PC-9 (cell line): ENCODE measurements at regions not wholly inside any gene's neighbourhood (a gene's known extent, or its start where the extent isn't known, plus 50 kb on each side); places are given as distances from the start of the nearest gene placed in this dataset.

Experiments used
- BruUV-seq: library from RNA; stranded (reverse); fragments of 400-500 nt; replicated peaks from 2 replicates; lab custom pipeline; 2021; lab: Mats Ljungman, UMichigan
- CTCF ChIA-PET: fragments of 300-600 bp; sonication (Branson Sonifier 250); formaldehyde crosslinking; loops from one replicate; lab custom pipeline; 2022; ENCODE audit warnings: antibody characterized with exemption; lab: Charles Lee
- POLR2A ChIA-PET: fragments of 300-600 bp; sonication (Branson Sonifier 250); formaldehyde crosslinking; loops from one replicate; lab custom pipeline; 2022; ENCODE audit warnings: antibody characterized with exemption; ENCODE audit not compliant: unreplicated experiment; lab: Charles Lee
- DNase-seq, 2 experiments: peaks; one replicate each; pipeline versions ENCODE4 v3.0.0 to v3.0.0-alpha.2; 2015 to 2022; ENCODE audit warnings: mixed read lengths in 1 of 2
- H2AFZ ChIP-seq: fragments of 200-600 bp; sonication (generic); 2 replicates; pipeline ENCODE4 v1.8.1; 2017; ENCODE audit warnings: antibody characterized with exemption
- H3F3A ChIP-seq: fragments of 200-600 bp; sonication (generic); 2 replicates; pipeline ENCODE4 v1.8.1; 2017; ENCODE audit warnings: antibody characterized with exemption, mild to moderate bottlenecking, low read depth; ENCODE audit not compliant: insufficient read depth
- H3K27ac ChIP-seq: fragments of 200-600 bp; sonication (generic); 2 replicates; pipeline ENCODE4 v1.6.1; 2016; ENCODE audit warnings: mixed run types
- H3K27me3 ChIP-seq: fragments of 200-600 bp; sonication (generic); 2 replicates; pipeline ENCODE4 v1.6.1; 2016; ENCODE audit warnings: low read depth, mixed run types; ENCODE audit not compliant: insufficient read depth
- H3K36me3 ChIP-seq: fragments of 200-600 bp; sonication (generic); 2 replicates; pipeline ENCODE4 v1.6.1; 2016; ENCODE audit warnings: low read depth, mixed run types
- H3K4me1 ChIP-seq: fragments of 200-600 bp; sonication (generic); replicated peaks from 2 replicates; pipeline ENCODE4 v1.6.1; 2016; ENCODE audit warnings: mixed run types; ENCODE audit not compliant: insufficient read depth
- H3K4me2 ChIP-seq: fragments of 200-600 bp; sonication (generic); 2 replicates; pipeline ENCODE4 v1.6.1; 2017; ENCODE audit warnings: mixed run types
- H3K4me3 ChIP-seq: fragments of 200-600 bp; sonication (generic); 2 replicates; pipeline ENCODE4 v1.6.1; 2016; ENCODE audit warnings: mixed run types
- H3K79me2 ChIP-seq: fragments of 200-600 bp; sonication (generic); 2 replicates; pipeline ENCODE4 v1.6.1; 2017; ENCODE audit warnings: low read depth, mixed run types
- H3K9me2 ChIP-seq: fragments of 200-600 bp; sonication (generic); 2 replicates; pipeline ENCODE4 v1.8.1; 2017; ENCODE audit warnings: mild to moderate bottlenecking; ENCODE audit not compliant: insufficient read depth
- H3K9me3 ChIP-seq: fragments of 200-600 bp; sonication (generic); 2 replicates; pipeline ENCODE4 v1.8.1; 2016; ENCODE audit warnings: low read depth; ENCODE audit not compliant: insufficient read depth
- H4K20me1 ChIP-seq: fragments of 200-600 bp; sonication (generic); 2 replicates; pipeline ENCODE4 v1.8.1; 2017; ENCODE audit not compliant: insufficient read depth
- CTCF ChIP-seq: fragments of 200-600 bp; sonication (generic); conservative IDR thresholded peaks from 2 replicates; pipeline ENCODE4 v1.6.1; 2017; ENCODE audit warnings: mixed run types, antibody characterized with exemption, mild to moderate bottlenecking, moderate library complexity
- EZH2 ChIP-seq: fragments of 200-600 bp; sonication (generic); IDR thresholded peaks from 2 replicates; pipeline ENCODE4 v1.8.0; 2017; ENCODE audit warnings: antibody characterized with exemption, low read depth
- intact Hi-C: fragments of 100-400 bp; cut with micrococcal nuclease; formaldehyde crosslinking; loops from one replicate; pipeline ENCODE4 v1.10.0; 2022; ENCODE audit not compliant: unreplicated experiment

DNA sequence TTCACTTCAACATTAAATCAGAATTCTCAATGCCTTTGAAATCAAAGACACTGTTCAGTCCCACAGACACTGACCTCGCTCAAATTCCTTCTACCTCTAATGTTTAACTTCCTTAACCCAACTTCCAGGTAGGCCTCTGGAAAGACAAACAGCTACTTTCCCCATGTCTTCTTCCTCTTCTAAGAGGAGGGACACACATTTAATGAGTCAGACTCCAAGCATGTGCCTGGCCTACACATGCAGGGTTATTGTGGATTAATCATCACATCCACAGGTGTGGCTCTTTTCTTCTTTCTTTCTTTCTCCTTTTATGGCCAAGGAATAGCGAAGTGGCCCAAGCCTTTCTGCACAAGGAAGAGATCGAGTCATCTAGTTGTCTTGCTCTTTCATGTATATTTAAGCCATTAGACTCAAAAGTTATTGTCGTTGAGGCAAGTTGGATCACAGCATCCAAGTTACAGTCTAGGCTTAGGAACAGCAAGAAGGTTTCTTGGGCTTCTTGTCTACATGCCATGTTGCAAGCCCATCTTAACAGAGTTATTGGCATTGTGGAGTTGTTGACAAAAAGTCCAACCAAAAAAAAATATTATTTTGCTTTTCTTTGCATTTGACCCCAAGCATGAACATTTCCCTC lies 387.8 kb downstream of the IRS1 start:
- peak; percentile 57 to 95 for DNase-seq
- H3K79me2 ChIP-seq: no peaks in the 10 kb centered on the region
- TSS peak; percentile 99 for BruUV-seq
- intact Hi-C loops: loop anchor here (5.0 kb wide), 4 partner anchors 75 to 275 kb away; no protein-coding TSS in a partner anchor
- H3F3A ChIP-seq: peaks cover 18% of the 10 kb centered on the region
- H3K9me2 ChIP-seq: no peaks in the 10 kb centered on the region
- ChIA-PET CTCF (no interaction called here), POLR2A (interaction anchor here (0.6 to 1.0 kb wide), 5 partner anchors 67 to 387 kb away, joined by 3 to 5 read pairs (median 3); no protein-coding TSS in a partner anchor)
- H3K36me3 ChIP-seq: no peaks in the 10 kb centered on the region; the same call in 1 of the 2 replicates
- peaks cover 15% of the 10 kb centered on the region; the same call in 1 of the 2 replicates for H3K9me3 ChIP-seq
- H3K27ac ChIP-seq: peak overlapping the region; percentile 78
- peak overlapping the region; percentile 30 for H3K4me2 ChIP-seq
- peaks cover 14% of the 10 kb centered on the region for H3K4me1 ChIP-seq
- TF ChIP-seq EZH2: no peak
- no peak for TF ChIP-seq CTCF
- H4K20me1 ChIP-seq: no peaks in the 10 kb centered on the region
- H2AFZ ChIP-seq: peak overlapping the region; percentile 25; the same call in 1 of the 2 replicates
- H3K27me3 ChIP-seq: no peaks in the 10 kb centered on the region
- no peak overlapping the region for H3K4me3 ChIP-seq

- peak overlapping the region; percentile 30; the same call in 1 of the 2 replicates for H3K4me2 ChIP-seq
- DNase-seq: no peak
- H3K4me1 ChIP-seq: peaks cover 14% of the 10 kb centered on the region
- no peak for TF ChIP-seq CTCF
- TF ChIP-seq EZH2: no peak
- H3K79me2 ChIP-seq: no peaks in the 10 kb centered on the region
- H3K9me3 ChIP-seq: peaks cover 15% of the 10 kb centered on the region; the same call in 1 of the 2 replicates
- H3F3A ChIP-seq: peaks cover 18% of the 10 kb centered on the region
- H3K4me3 ChIP-seq: no peak overlapping the region
- H3K27me3 ChIP-seq: no peaks in the 10 kb centered on the region
- H4K20me1 ChIP-seq: no peaks in the 10 kb centered on the region
- TSS peak; percentile 94 for BruUV-seq
- H3K9me2 ChIP-seq: no peaks in the 10 kb centered on the region
- H3K36me3 ChIP-seq: no peaks in the 10 kb centered on the region; the same call in 1 of the 2 replicates
- CTCF ChIA-PET: no interaction called here
- peak overlapping the region; percentile 78 for H3K27ac ChIP-seq
- H2AFZ ChIP-seq: no peak overlapping the region
- intact Hi-C loops: loop anchor here (5.0 kb wide), 4 partner anchors 74 to 274 kb away; no protein-coding TSS in a partner anchor
- POLR2A ChIA-PET: interaction anchor here (0.6 to 1.0 kb wide), 3 partner anchors 67 to 383 kb away, joined by 3 read pairs; no protein-coding TSS in a partner anchor
Observed at GRCh38 chr2:226411205-226411604, 388.4 kb downstream of the IRS1 start.

- H4K20me1 ChIP-seq: no peaks in the 10 kb centered on the region
- POLR2A ChIA-PET: no interaction called here
- no peak overlapping the region for H3K4me3 ChIP-seq
- H3K36me3 ChIP-seq: no peaks in the 10 kb centered on the region
- H3F3A ChIP-seq: peaks cover 18% of the 10 kb centered on the region
- H3K27ac ChIP-seq: no peak overlapping the region; the same call in 1 of the 2 replicates
- intact Hi-C loops: loop anchor here (5.0 kb wide), 4 partner anchors 73 to 273 kb away; no protein-coding TSS in a partner anchor
- no peak for DNase-seq
- TF ChIP-seq CTCF (no peak), EZH2 (no peak)
- H3K9me2 ChIP-seq: no peaks in the 10 kb centered on the region
- CTCF ChIA-PET: no interaction called here
- H3K4me2 ChIP-seq: no peak overlapping the region
- BruUV-seq: no TSS peak
- H3K4me1 ChIP-seq: peaks cover 14% of the 10 kb centered on the region
- H2AFZ ChIP-seq: no peak overlapping the region
- no peaks in the 10 kb centered on the region for H3K27me3 ChIP-seq
- no peaks in the 10 kb centered on the region for H3K79me2 ChIP-seq
- H3K9me3 ChIP-seq: peaks cover 15% of the 10 kb centered on the region; the same call in 1 of the 2 replicates
Observed at GRCh38 chr2:226410247-226410835, 389.3 kb downstream of the IRS1 start.
